ENCODE measurements at regions not wholly inside any gene's neighbourhood (a gene's known extent, or its start where the extent isn't known, plus 50 kb on each side); places are given as distances from the start of the nearest gene placed in this dataset.

- TF ChIP-seq CTCF (IDR thresholded peaks at IDR 0.05) (no peak), POLR2A (IDR thresholded peaks at IDR 0.05) (no peak), EP300 (IDR thresholded peaks at IDR 0.05) (no peak)
Observed at GRCh38 chr16:55175389-55175788, 148.6 kb upstream of the IRX6 start.
